ENCODE measurements at regions not wholly inside any gene's neighbourhood (a gene's known extent, or its start where the extent isn't known, plus 50 kb on each side); places are given as distances from the start of the nearest gene placed in this dataset.
"Not testable (repeated sequence)": the region's sequence is repeated elsewhere in the genome, so short reads cannot be mapped to it uniquely, and the experiment has no call there.

GRCh38 chr4:138113819-138114400, 128.2 kb downstream of the SLC7A11 start:
- intact Hi-C loops (cut with DNase I) = no loop called here
- Histone ChIP-seq H3K9me3 (ENCODE audit: control insufficient read depth, low read length) (no peaks in the 10 kb centered on the region), H3K4me3 (ENCODE audit: low read length in 2 of 2) (no peak overlapping the region), H3K27me3 (ENCODE audit: control insufficient read depth in 1 of 2, insufficient read depth in 2 of 2, low read length in 1 of 2) (no peaks in the 10 kb centered on the region), H3K27ac (ENCODE audit: low read depth in 1 of 2, low read length in 2 of 2) (peak overlapping the region in 1 of 2 donors; percentile 57), H3K4me1 (ENCODE audit: control insufficient read depth in 1 of 2, insufficient read depth in 2 of 2, low read length in 2 of 2) (no peaks in the 10 kb centered on the region), H3K36me3 (ENCODE audit: control insufficient read depth in 1 of 2, insufficient read depth in 2 of 2, low read length in 1 of 2) (no peaks in the 10 kb centered on the region)
- ATAC-seq (ENCODE audit: low FRiP score) = no peak
- 30% methylated on average over 1 of the region's 1 CpG for WGBS, 2 donors
- no peak for DNase-seq

- DNase-seq; H3K9me3 ChIP-seq (ENCODE audit: control insufficient read depth, low read length); H3K4me1 ChIP-seq (ENCODE audit: control insufficient read depth in 1 of 2, insufficient read depth in 2 of 2, low read length in 2 of 2); H3K36me3 ChIP-seq (ENCODE audit: control insufficient read depth in 1 of 2, insufficient read depth in 2 of 2, low read length in 1 of 2); ATAC-seq (ENCODE audit: low FRiP score); H3K27ac ChIP-seq (ENCODE audit: low read depth in 1 of 2, low read length in 2 of 2); intact Hi-C loops (cut with DNase I); H3K27me3 ChIP-seq (ENCODE audit: control insufficient read depth in 1 of 2, insufficient read depth in 2 of 2, low read length in 1 of 2); H3K4me3 ChIP-seq (ENCODE audit: low read length in 2 of 2): not testable (repeated sequence)
- 94% methylated on average over 8 of the region's 8 CpGs for WGBS, 2 donors
These were observed 129.3 kb downstream of the SLC7A11 start for GRCh38 chr4:138112890-138113289.

GRCh38 chr4:138112389-138112788, 129.8 kb downstream of the SLC7A11 start:
- ATAC-seq (ENCODE audit: low FRiP score) = no peak
- Histone ChIP-seq H3K4me1 (ENCODE audit: control insufficient read depth in 1 of 2, insufficient read depth in 2 of 2, low read length in 2 of 2) (no peaks in the 10 kb centered on the region), H3K4me3 (ENCODE audit: low read length in 2 of 2) (no peak overlapping the region), H3K27ac (ENCODE audit: low read depth in 1 of 2, low read length in 2 of 2) (no peak overlapping the region), H3K27me3 (ENCODE audit: control insufficient read depth in 1 of 2, insufficient read depth in 2 of 2, low read length in 1 of 2) (no peaks in the 10 kb centered on the region), H3K9me3 (ENCODE audit: control insufficient read depth, low read length) (no peaks in the 10 kb centered on the region), H3K36me3 (ENCODE audit: control insufficient read depth in 1 of 2, insufficient read depth in 2 of 2, low read length in 1 of 2) (no peaks in the 10 kb centered on the region)
- no peak for DNase-seq
- WGBS, 2 donors = 98 to 100% methylated on average over 2 of the region's 2 CpGs
- intact Hi-C loops (cut with DNase I) = no loop called here

- Histone ChIP-seq H3K9me3 (ENCODE audit: control insufficient read depth, low read length) (no peaks in the 10 kb centered on the region), H3K27me3 (ENCODE audit: control insufficient read depth in 1 of 2, insufficient read depth in 2 of 2, low read length in 1 of 2) (no peaks in the 10 kb centered on the region), H3K36me3 (ENCODE audit: control insufficient read depth in 1 of 2, insufficient read depth in 2 of 2, low read length in 1 of 2) (no peaks in the 10 kb centered on the region), H3K4me1 (ENCODE audit: control insufficient read depth in 1 of 2, insufficient read depth in 2 of 2, low read length in 2 of 2) (no peaks in the 10 kb centered on the region), H3K4me3 (ENCODE audit: low read length in 2 of 2) (no peak overlapping the region), H3K27ac (ENCODE audit: low read depth in 1 of 2, low read length in 2 of 2) (no peak overlapping the region)
- no peak for ATAC-seq (ENCODE audit: low FRiP score)
- intact Hi-C loops (cut with DNase I) = no loop called here
- no peak for DNase-seq
- WGBS, 2 donors = 94 to 96% methylated on average over 3 of the region's 3 CpGs
These were observed 130.6 kb downstream of the SLC7A11 start for GRCh38 chr4:138111462-138112000.

- intact Hi-C loops (cut with DNase I) = no loop called here
- DNase-seq (no peak), ATAC-seq (ENCODE audit: low FRiP score) (no peak)
- Histone ChIP-seq H3K4me3 (ENCODE audit: low read length in 2 of 2) (no peak overlapping the region), H3K27ac (ENCODE audit: low read depth in 1 of 2, low read length in 2 of 2) (no peak overlapping the region), H3K27me3 (ENCODE audit: control insufficient read depth in 1 of 2, insufficient read depth in 2 of 2, low read length in 1 of 2) (no peaks in the 10 kb centered on the region), H3K36me3 (ENCODE audit: control insufficient read depth in 1 of 2, insufficient read depth in 2 of 2, low read length in 1 of 2) (no peaks in the 10 kb centered on the region), H3K9me3 (ENCODE audit: control insufficient read depth, low read length) (no peaks in the 10 kb centered on the region), H3K4me1 (ENCODE audit: control insufficient read depth in 1 of 2, insufficient read depth in 2 of 2, low read length in 2 of 2) (no peaks in the 10 kb centered on the region)
- WGBS, 2 donors = 33 to 40% methylated on average over 1 of the region's 1 CpG
These were observed 131.3 kb downstream of the SLC7A11 start for GRCh38 chr4:138110815-138111214.

- H3K9me3 ChIP-seq (ENCODE audit: control insufficient read depth, low read length) = no peaks in the 10 kb centered on the region
- peaks cover 0 to 3% of the 10 kb centered on the region in 2 donors for H3K4me1 ChIP-seq (ENCODE audit: control insufficient read depth in 1 of 2, insufficient read depth in 2 of 2, low read length in 2 of 2)
- 91 to 93% methylated on average over 4 of the region's 4 CpGs for WGBS, 2 donors
- H3K27ac ChIP-seq (ENCODE audit: low read depth in 1 of 2, low read length in 2 of 2) = no peak overlapping the region
- intact Hi-C loops (cut with DNase I) = no loop called here
- H3K36me3 ChIP-seq (ENCODE audit: control insufficient read depth in 1 of 2, insufficient read depth in 2 of 2, low read length in 1 of 2) = no peaks in the 10 kb centered on the region
- ATAC-seq (ENCODE audit: low FRiP score) (no peak), DNase-seq (no peak)
- no peak overlapping the region for H3K4me3 ChIP-seq (ENCODE audit: low read length in 2 of 2)
- H3K27me3 ChIP-seq (ENCODE audit: control insufficient read depth in 1 of 2, insufficient read depth in 2 of 2, low read length in 1 of 2) = no peaks in the 10 kb centered on the region
These were observed 135.1 kb downstream of the SLC7A11 start for GRCh38 chr4:138107023-138107422.

GRCh38 chr4:138105331-138105730, 136.8 kb downstream of the SLC7A11 start:
- Histone ChIP-seq H3K36me3 (ENCODE audit: control insufficient read depth in 1 of 2, insufficient read depth in 2 of 2, low read length in 1 of 2) (no peaks in the 10 kb centered on the region), H3K4me1 (ENCODE audit: control insufficient read depth in 1 of 2, insufficient read depth in 2 of 2, low read length in 2 of 2) (peaks cover 0 to 3% of the 10 kb centered on the region in 2 donors), H3K27me3 (ENCODE audit: control insufficient read depth in 1 of 2, insufficient read depth in 2 of 2, low read length in 1 of 2) (no peaks in the 10 kb centered on the region), H3K27ac (ENCODE audit: low read depth in 1 of 2, low read length in 2 of 2) (no peak overlapping the region), H3K4me3 (ENCODE audit: low read length in 2 of 2) (no peak overlapping the region), H3K9me3 (ENCODE audit: control insufficient read depth, low read length) (no peaks in the 10 kb centered on the region)
- ATAC-seq (ENCODE audit: low FRiP score) (no peak), DNase-seq (no peak)
- 96% methylated on average over 4 of the region's 4 CpGs for WGBS, 2 donors
- intact Hi-C loops (cut with DNase I) = no loop called here

- H3K4me3 ChIP-seq (ENCODE audit: low read length in 2 of 2) = no peak overlapping the region
- no peak for DNase-seq
- WGBS, 2 donors = 62 to 70% methylated on average over 6 of the region's 6 CpGs
These were observed 137.9 kb downstream of the SLC7A11 start for GRCh38 chr4:138104284-138104680.

GRCh38 chr4:138103597-138104283, 138.4 kb downstream of the SLC7A11 start:
- no peak for DNase-seq
- Histone ChIP-seq H3K36me3 (ENCODE audit: control insufficient read depth in 1 of 2, insufficient read depth in 2 of 2, low read length in 1 of 2) (no peaks in the 10 kb centered on the region), H3K4me1 (ENCODE audit: control insufficient read depth in 1 of 2, insufficient read depth in 2 of 2, low read length in 2 of 2) (peaks cover 0 to 3% of the 10 kb centered on the region in 2 donors), H3K4me3 (ENCODE audit: low read length in 2 of 2) (no peak overlapping the region), H3K9me3 (ENCODE audit: control insufficient read depth, low read length) (no peaks in the 10 kb centered on the region), H3K27me3 (ENCODE audit: control insufficient read depth in 1 of 2, insufficient read depth in 2 of 2, low read length in 1 of 2) (no peaks in the 10 kb centered on the region), H3K27ac (ENCODE audit: low read depth in 1 of 2, low read length in 2 of 2) (no peak overlapping the region)
- no peak for ATAC-seq (ENCODE audit: low FRiP score)
- intact Hi-C loops (cut with DNase I) = no loop called here
- 82 to 83% methylated on average over 5 of the region's 5 CpGs for WGBS, 2 donors

More at GRCh38 chr4:138104284-138104680, 137.9 kb downstream of the SLC7A11 start:
- intact Hi-C loops (cut with DNase I) = no loop called here
- Histone ChIP-seq H3K36me3 (ENCODE audit: control insufficient read depth in 1 of 2, insufficient read depth in 2 of 2, low read length in 1 of 2) (no peaks in the 10 kb centered on the region), H3K4me1 (ENCODE audit: control insufficient read depth in 1 of 2, insufficient read depth in 2 of 2, low read length in 2 of 2) (peaks cover 0 to 3% of the 10 kb centered on the region in 2 donors), H3K27me3 (ENCODE audit: control insufficient read depth in 1 of 2, insufficient read depth in 2 of 2, low read length in 1 of 2) (no peaks in the 10 kb centered on the region), H3K27ac (ENCODE audit: low read depth in 1 of 2, low read length in 2 of 2) (no peak overlapping the region), H3K9me3 (ENCODE audit: control insufficient read depth, low read length) (no peaks in the 10 kb centered on the region)
- no peak for ATAC-seq (ENCODE audit: low FRiP score)
